Hepatocyte (in vitro differentiated cells): ENCODE measurements at regions not wholly inside any gene's neighbourhood (a gene's known extent, or its start where the extent isn't known, plus 50 kb on each side); places are given as distances from the start of the nearest gene placed in this dataset.

Experiments used
- DNase-seq: peaks from one replicate; pipeline ENCODE4 v3.0.0-alpha.2; 2016; ENCODE audit warnings: low spot score
- H2AFZ ChIP-seq: fragments of 200-600 bp; sonication (generic); 2 replicates; pipeline ENCODE4 v1.6.0; 2016; ENCODE audit warnings: antibody characterized with exemption, mild to moderate bottlenecking
- H3K27ac ChIP-seq: fragments of 200-600 bp; sonication (generic); 2 replicates; pipeline ENCODE4 v1.5.1; 2016; ENCODE audit warnings: mild to moderate bottlenecking
- H3K27me3 ChIP-seq: fragments of 200-600 bp; sonication (generic); 2 replicates; pipeline ENCODE4 v1.6.1; 2016
- H3K36me3 ChIP-seq: fragments of 200-600 bp; sonication (generic); replicated peaks from 2 replicates; pipeline ENCODE4 v1.5.1; 2016; ENCODE audit warnings: low read depth; ENCODE audit not compliant: insufficient read depth
- H3K4me1 ChIP-seq: fragments of 200-600 bp; sonication (generic); 2 replicates; pipeline ENCODE4 v1.5.1; 2016; ENCODE audit warnings: mild to moderate bottlenecking, moderate library complexity; ENCODE audit not compliant: insufficient read depth
- H3K4me2 ChIP-seq: fragments of 200-600 bp; sonication (generic); 2 replicates; pipeline ENCODE4 v1.6.0; 2016
- H3K4me3 ChIP-seq: fragments of 200-600 bp; sonication (generic); 2 replicates; pipeline ENCODE4 v1.5.1; 2016; ENCODE audit warnings: mild to moderate bottlenecking
- H3K79me2 ChIP-seq: fragments of 200-600 bp; sonication (generic); 2 replicates; pipeline ENCODE4 v1.6.0; 2017; ENCODE audit warnings: mild to moderate bottlenecking
- H3K9me2 ChIP-seq: fragments of 200-600 bp; sonication (generic); replicated peaks from 2 replicates; pipeline ENCODE4 v1.6.0; 2017; ENCODE audit warnings: mild to moderate bottlenecking; ENCODE audit not compliant: insufficient read depth
- H3K9me3 ChIP-seq: fragments of 200-600 bp; sonication (generic); 2 replicates; pipeline ENCODE4 v1.5.1; 2016; ENCODE audit warnings: low read depth, mild to moderate bottlenecking
- H4K20me1 ChIP-seq: fragments of 200-600 bp; sonication (generic); 2 replicates; pipeline ENCODE4 v1.6.0; 2016; ENCODE audit warnings: mild to moderate bottlenecking; ENCODE audit not compliant: insufficient read depth, poor library complexity, severe bottlenecking
- CTCF ChIP-seq: fragments of 200-600 bp; sonication (generic); IDR thresholded peaks from 2 replicates; pipeline ENCODE4 v1.5.1; 2016; ENCODE audit warnings: antibody characterized with exemption, mild to moderate bottlenecking; ENCODE audit not compliant: poor library complexity
- EZH2 ChIP-seq: fragments of 200-600 bp; sonication (generic); IDR thresholded peaks from 2 replicates; pipeline ENCODE4 v1.6.1; 2016; ENCODE audit warnings: antibody characterized with exemption, mild to moderate bottlenecking, borderline replicate concordance
- EZH2phosphoT487 ChIP-seq: fragments of 200-600 bp; sonication (generic); IDR thresholded peaks from one replicate; pipeline ENCODE4 v1.6.1; 2018; ENCODE audit warnings: antibody characterized with exemption, mild to moderate bottlenecking, low read depth, moderate library complexity; ENCODE audit not compliant: unreplicated experiment, severe bottlenecking
- WGBS: methylation state at CpG from one replicate; pipeline ENCODE4 v1.1.6; 2016; ENCODE audit warnings: low lambda C conversion rate; ENCODE audit errors: missing lambda C conversion rate; 5-methylcytosine and 5-hydroxymethylcytosine counted together

GRCh38 chr1:87851490-87851889, 522.8 kb downstream of the LMO4 start:
- TF ChIP-seq EZH2phosphoT487 (no peak), EZH2 (no peak), CTCF (no peak)
- Histone ChIP-seq H3K36me3 (no peaks in the 10 kb centered on the region), H3K27me3 (no peaks in the 10 kb centered on the region), H3K27ac (no peak overlapping the region), H2AFZ (no peak overlapping the region), H4K20me1 (no peaks in the 10 kb centered on the region), H3K4me1 (peaks cover 7% of the 10 kb centered on the region), H3K9me3 (no peaks in the 10 kb centered on the region), H3K9me2 (no peaks in the 10 kb centered on the region), H3K4me3 (no peak overlapping the region), H3K79me2 (no peaks in the 10 kb centered on the region), H3K4me2 (no peak overlapping the region)
- WGBS: 86% methylated on average over 5 of the region's 5 CpGs
- DNase-seq: no peak

- no peaks in the 10 kb centered on the region for H3K27me3 ChIP-seq
- no peak overlapping the region for H3K4me2 ChIP-seq
- peaks cover 7% of the 10 kb centered on the region for H3K4me1 ChIP-seq
- H3K4me3 ChIP-seq: no peak overlapping the region
- H2AFZ ChIP-seq: no peak overlapping the region
- no peak for DNase-seq
- no peaks in the 10 kb centered on the region for H3K36me3 ChIP-seq
- H3K9me3 ChIP-seq: no peaks in the 10 kb centered on the region
- no peak overlapping the region for H3K27ac ChIP-seq
- H3K9me2 ChIP-seq: no peaks in the 10 kb centered on the region
- H4K20me1 ChIP-seq: no peaks in the 10 kb centered on the region
- 83% methylated on average over 4 of the region's 4 CpGs for WGBS
- TF ChIP-seq EZH2 (no peak), CTCF (no peak), EZH2phosphoT487 (no peak)
- H3K79me2 ChIP-seq: no peaks in the 10 kb centered on the region
These were observed 523.9 kb downstream of the LMO4 start for GRCh38 chr1:87852410-87853161.

GRCh38 chr1:87853576-87854351, 525.1 kb downstream of the LMO4 start:
- 71% methylated on average over 5 of the region's 5 CpGs for WGBS
- Histone ChIP-seq H3K79me2 (no peaks in the 10 kb centered on the region), H4K20me1 (no peaks in the 10 kb centered on the region), H2AFZ (peak overlapping the region; percentile 22), H3K4me3 (no peak overlapping the region), H3K4me1 (peaks cover 7% of the 10 kb centered on the region), H3K4me2 (no peak overlapping the region), H3K27me3 (no peaks in the 10 kb centered on the region), H3K36me3 (no peaks in the 10 kb centered on the region), H3K9me3 (no peaks in the 10 kb centered on the region), H3K27ac (no peak overlapping the region), H3K9me2 (no peaks in the 10 kb centered on the region)
- no peak for DNase-seq
- TF ChIP-seq EZH2 (no peak), EZH2phosphoT487 (no peak), CTCF (no peak)
